ENCODE measurements at regions not wholly inside any gene's neighbourhood (a gene's known extent, or its start where the extent isn't known, plus 50 kb on each side); places are given as distances from the start of the nearest gene placed in this dataset.

- no peak for DNase-seq
These were observed 113.0 kb downstream of the DTHD1 start for GRCh38 chr4:36394352-36394903.

- DNase-seq, result no peak
These were observed 118.4 kb downstream of the DTHD1 start for GRCh38 chr4:36399762-36400353.

GRCh38 chr4:36402008-36402758, 120.8 kb downstream of the DTHD1 start:
- no peak for DNase-seq

- DNase-seq, result no peak
These were observed 129.9 kb downstream of the DTHD1 start for GRCh38 chr4:36411338-36411737.

GRCh38 chr4:36414248-36414647, 132.8 kb downstream of the DTHD1 start:
- no peak for DNase-seq

- no peak for DNase-seq
These were observed 135.7 kb downstream of the DTHD1 start for GRCh38 chr4:36417146-36417545.

GRCh38 chr4:36420111-36420679, 138.8 kb downstream of the DTHD1 start:
- DNase-seq, result no peak

- DNase-seq, result no peak
These were observed 141.2 kb downstream of the DTHD1 start for GRCh38 chr4:36422607-36423006.

GRCh38 chr4:36426741-36427140, 145.3 kb downstream of the DTHD1 start:
- DNase-seq, result no peak

- DNase-seq, result no peak
These were observed 146.3 kb downstream of the DTHD1 start for GRCh38 chr4:36427696-36428095.

- no peak for DNase-seq
These were observed 151.2 kb downstream of the DTHD1 start for GRCh38 chr4:36432586-36432985.

- DNase-seq, result no peak
These were observed 158.1 kb downstream of the DTHD1 start for GRCh38 chr4:36439556-36439955.

GRCh38 chr4:36445480-36445879, 164.1 kb downstream of the DTHD1 start:
- DNase-seq, result no peak

GRCh38 chr4:36446275-36446674, 164.9 kb downstream of the DTHD1 start:
- DNase-seq, result no peak

GRCh38 chr4:36461344-36461743, 179.9 kb downstream of the DTHD1 start:
- DNase-seq, result no peak

GRCh38 chr4:36467670-36468069, 186.3 kb downstream of the DTHD1 start:
- no peak for DNase-seq

GRCh38 chr4:36471903-36472302, 190.5 kb downstream of the DTHD1 start:
- DNase-seq, result no peak

GRCh38 chr4:36476135-36476534, 194.7 kb downstream of the DTHD1 start:
- DNase-seq, result no peak

GRCh38 chr4:36477861-36478260, 196.4 kb downstream of the DTHD1 start:
- DNase-seq, result no peak

- no peak for DNase-seq
These were observed 204.5 kb downstream of the DTHD1 start for GRCh38 chr4:36485885-36486284.

GRCh38 chr4:36489798-36490197, 208.4 kb downstream of the DTHD1 start:
- DNase-seq, result no peak

GRCh38 chr4:36492041-36492440, 210.6 kb downstream of the DTHD1 start:
- DNase-seq, result no peak

GRCh38 chr4:36492590-36492989, 211.2 kb downstream of the DTHD1 start:
- DNase-seq, result no peak
